MCF 10A (cell line): ENCODE measurements at regions not wholly inside any gene's neighbourhood (a gene's known extent, or its start where the extent isn't known, plus 50 kb on each side); places are given as distances from the start of the nearest gene placed in this dataset.
A peak's percentile ranks its signal among the peaks of the same experiment; 100 is the strongest.

Experiments
- BruUV-seq: library from RNA; stranded (reverse); fragments of 400-500 nt; replicated peaks from 2 replicates; lab custom pipeline; 2021; lab: Mats Ljungman, UMichigan
- CTCF ChIA-PET: fragments of 300-600 bp; sonication (Branson Sonifier 250); formaldehyde crosslinking; extraction: SDS; loops from one replicate; lab custom pipeline; 2021; ENCODE audit warnings: antibody characterized with exemption, inconsistent platforms; lab: Yijun Ruan, JAX
- POLR2A ChIA-PET: fragments of 300-600, 350-650 bp; sonication (Branson Sonifier 250); formaldehyde crosslinking; extraction: SDS; loops from one replicate; lab custom pipeline; 2020; ENCODE audit warnings: antibody characterized with exemption, inconsistent platforms; lab: Yijun Ruan, JAX
- DNase-seq: peaks from one replicate; pipeline ENCODE4 v3.0.0-alpha.2; 2018; ENCODE audit not compliant: unreplicated experiment
- H3K27ac Mint-ChIP-seq: one replicate; pipeline ENCODE4 v1.8.0; 2022; ENCODE audit warnings: mild to moderate bottlenecking, low read depth, mixed read lengths; ENCODE audit not compliant: unreplicated experiment
- H3K27me3 Mint-ChIP-seq: one replicate; pipeline ENCODE4 v1.8.0; 2022; ENCODE audit warnings: mixed read lengths; ENCODE audit not compliant: insufficient read depth, unreplicated experiment
- H3K36me3 Mint-ChIP-seq: one replicate; pipeline ENCODE4 v1.8.0; 2022; ENCODE audit warnings: mild to moderate bottlenecking, moderate library complexity, mixed read lengths; ENCODE audit not compliant: insufficient read depth, unreplicated experiment
- H3K4me1 Mint-ChIP-seq: one replicate; pipeline ENCODE4 v1.8.0; 2022; ENCODE audit warnings: mixed read lengths; ENCODE audit not compliant: insufficient read depth, unreplicated experiment
- H3K4me3 Mint-ChIP-seq: one replicate; pipeline ENCODE4 v1.8.0; 2022; ENCODE audit warnings: mild to moderate bottlenecking, moderate library complexity, mixed read lengths; ENCODE audit not compliant: unreplicated experiment
- H3K9me3 Mint-ChIP-seq: one replicate; pipeline ENCODE4 v1.8.0; 2022; ENCODE audit warnings: mixed read lengths; ENCODE audit not compliant: unreplicated experiment
- intact Hi-C: fragments of 100-400 bp; cut with micrococcal nuclease; formaldehyde crosslinking; loops from 2 replicates; pipeline ENCODE4 v1.14.1; 2022
- TF ChIP-seq, protein P1 (sequence below): fragments of 200-600 bp; IDR thresholded peaks from one replicate; pipeline ENCODE4 v1.8.0; 2022; ENCODE audit warnings: antibody characterized with exemption, mild to moderate bottlenecking; ENCODE audit not compliant: unreplicated experiment

DNA sequence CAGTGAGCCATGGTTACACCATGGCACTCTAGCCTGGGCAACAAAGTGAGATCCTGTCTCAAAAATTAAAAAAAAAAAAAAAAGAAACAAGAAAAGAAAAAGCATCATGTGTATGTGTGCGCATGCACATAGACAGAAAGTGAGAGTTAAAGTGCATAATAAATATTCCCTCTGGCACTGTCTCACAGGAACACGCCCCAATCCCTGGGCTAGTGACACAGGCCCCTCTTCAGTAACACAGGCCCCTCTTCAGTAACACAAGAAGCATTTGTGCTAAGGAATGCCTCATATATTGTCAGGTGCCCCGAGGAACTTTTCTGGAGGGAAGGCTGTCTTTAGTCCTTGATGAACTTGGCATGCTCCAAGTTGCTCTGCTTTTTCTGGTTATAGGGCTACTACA lies 57.5 kb downstream of the RPL27A start:
- no TSS peak for BruUV-seq
- no peak overlapping the region for H3K27ac Mint-ChIP-seq
- TF ChIP-seq, protein P1, sequence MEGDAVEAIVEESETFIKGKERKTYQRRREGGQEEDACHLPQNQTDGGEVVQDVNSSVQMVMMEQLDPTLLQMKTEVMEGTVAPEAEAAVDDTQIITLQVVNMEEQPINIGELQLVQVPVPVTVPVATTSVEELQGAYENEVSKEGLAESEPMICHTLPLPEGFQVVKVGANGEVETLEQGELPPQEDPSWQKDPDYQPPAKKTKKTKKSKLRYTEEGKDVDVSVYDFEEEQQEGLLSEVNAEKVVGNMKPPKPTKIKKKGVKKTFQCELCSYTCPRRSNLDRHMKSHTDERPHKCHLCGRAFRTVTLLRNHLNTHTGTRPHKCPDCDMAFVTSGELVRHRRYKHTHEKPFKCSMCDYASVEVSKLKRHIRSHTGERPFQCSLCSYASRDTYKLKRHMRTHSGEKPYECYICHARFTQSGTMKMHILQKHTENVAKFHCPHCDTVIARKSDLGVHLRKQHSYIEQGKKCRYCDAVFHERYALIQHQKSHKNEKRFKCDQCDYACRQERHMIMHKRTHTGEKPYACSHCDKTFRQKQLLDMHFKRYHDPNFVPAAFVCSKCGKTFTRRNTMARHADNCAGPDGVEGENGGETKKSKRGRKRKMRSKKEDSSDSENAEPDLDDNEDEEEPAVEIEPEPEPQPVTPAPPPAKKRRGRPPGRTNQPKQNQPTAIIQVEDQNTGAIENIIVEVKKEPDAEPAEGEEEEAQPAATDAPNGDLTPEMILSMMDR, result no peak
- H3K9me3 Mint-ChIP-seq, result no peaks in the 10 kb centered on the region
- DNase-seq, result no peak
- no peaks in the 10 kb centered on the region for H3K27me3 Mint-ChIP-seq
- CTCF ChIA-PET, result no interaction called here
- H3K4me1 Mint-ChIP-seq, result peaks cover 4% of the 10 kb centered on the region
- intact Hi-C loops, result no loop called here
- no peak overlapping the region for H3K4me3 Mint-ChIP-seq
- no peaks in the 10 kb centered on the region for H3K36me3 Mint-ChIP-seq
- POLR2A ChIA-PET, result no interaction called here

- Mint-ChIP-seq H3K4me3 (no peak overlapping the region), H3K27ac (no peak overlapping the region), H3K9me3 (no peaks in the 10 kb centered on the region), H3K27me3 (no peaks in the 10 kb centered on the region), H3K4me1 (peaks cover 9% of the 10 kb centered on the region), H3K36me3 (no peaks in the 10 kb centered on the region)
- POLR2A ChIA-PET, result interaction anchor here (0.6 to 1.4 kb wide), 11 partner anchors 22 to 797 kb away, joined by 3 to 13 read pairs (median 3); a partner anchor contains a TSS
- DNase-seq, result peak; percentile 81
- TF ChIP-seq, protein P1, result no peak
- intact Hi-C loops, result no loop called here
- CTCF ChIA-PET, result interaction anchor here (0.6 to 2.0 kb wide), 6 partner anchors 24 to 86 kb away, joined by 3 to 10 read pairs (median 5); no protein-coding TSS in a partner anchor
- BruUV-seq, result no TSS peak
Observed at GRCh38 chr11:8744423-8744822, 61.8 kb downstream of the RPL27A start.

- Mint-ChIP-seq H3K4me1 (peaks cover 9% of the 10 kb centered on the region), H3K27me3 (no peaks in the 10 kb centered on the region), H3K36me3 (no peaks in the 10 kb centered on the region), H3K27ac (no peak overlapping the region), H3K4me3 (no peak overlapping the region), H3K9me3 (no peaks in the 10 kb centered on the region)
- intact Hi-C loops, result no loop called here
- DNase-seq, result no peak
- ChIA-PET CTCF (interaction anchor here (0.7 to 2.0 kb wide), 7 partner anchors 16 to 126 kb away, joined by 3 to 10 read pairs (median 4); no protein-coding TSS in a partner anchor), POLR2A (no interaction called here)
- BruUV-seq, result no TSS peak
- TF ChIP-seq, protein P1, result no peak
Observed at GRCh38 chr11:8745431-8746253, 63.0 kb downstream of the RPL27A start.

GRCh38 chr11:8746331-8746974 lies 63.9 kb downstream of the RPL27A start:
- no peaks in the 10 kb centered on the region for H3K9me3 Mint-ChIP-seq
- H3K36me3 Mint-ChIP-seq, result no peaks in the 10 kb centered on the region
- H3K27me3 Mint-ChIP-seq, result no peaks in the 10 kb centered on the region
- BruUV-seq, result no TSS peak
- DNase-seq, result no peak
- ChIA-PET CTCF (interaction anchor here (0.7 kb wide), 1 partner anchor 55 kb away, joined by 5 read pairs; no protein-coding TSS in a partner anchor), POLR2A (interaction anchor here (1.4 kb wide), 1 partner anchor 15 kb away, joined by 4 read pairs; no protein-coding TSS in a partner anchor)
- TF ChIP-seq, protein P1, result no peak
- peaks cover 9% of the 10 kb centered on the region for H3K4me1 Mint-ChIP-seq
- H3K4me3 Mint-ChIP-seq, result no peak overlapping the region
- intact Hi-C loops, result no loop called here
- H3K27ac Mint-ChIP-seq, result no peak overlapping the region
